ENCODE measurements at regions not wholly inside any gene's neighbourhood (a gene's known extent, or its start where the extent isn't known, plus 50 kb on each side); places are given as distances from the start of the nearest gene placed in this dataset.
A peak's percentile ranks its signal among the peaks of the same experiment; 100 is the strongest.

GRCh38 chr2:83054751-83055150, 1404.3 kb downstream of the SUCLG1 start:
- TF ChIP-seq Cebpa-rat (IDR thresholded peaks at IDR 0.05): no peak
- Histone ChIP-seq H3K9me3 (replicated peaks in 1 of 11) (peaks cover 11 to 22% (median 15%) of the 10 kb centered on the region in 11 experiments), H3K4me2 (0 out of 22 replicates have a peak overlapping the region, but pooled peaks of 1 of the 11 experiments have one; percentile 2), H4K20me1 (no peaks in the 10 kb centered on the region), H3K27ac (peak overlapping the region in 7 of 11 experiments; percentile 11 to 61 (median 27); a peak in 9 of 22 replicates), H3K9ac (no peak overlapping the region), H3K4me1 (peaks cover 0 to 4% (median 0%) of the 10 kb centered on the region in 10 experiments; a peak in 1 of 20 replicates), H3K36me3 (no peaks in the 10 kb centered on the region), H3K27me3 (no peaks in the 10 kb centered on the region), H3K4me3 (no peak overlapping the region)

GRCh38 chr2:83051538-83052170, 1407.4 kb downstream of the SUCLG1 start:
- H3K4me2 ChIP-seq: no peak overlapping the region
- no peak for TF ChIP-seq Cebpa-rat (IDR thresholded peaks at IDR 0.05)
- H3K9ac ChIP-seq: no peak overlapping the region
- peaks cover 0 to 4% (median 0%) of the 10 kb centered on the region in 10 experiments; a peak in 1 of 20 replicates for H3K4me1 ChIP-seq
- peaks cover 0 to 6% (median 0%) of the 10 kb centered on the region in 11 experiments; a peak in 4 of 22 replicates for H3K9me3 ChIP-seq (replicated peaks in 1 of 11)
- no peaks in the 10 kb centered on the region for H3K27me3 ChIP-seq
- no peaks in the 10 kb centered on the region for H3K36me3 ChIP-seq
- no peak overlapping the region for H3K27ac ChIP-seq
- no peaks in the 10 kb centered on the region for H4K20me1 ChIP-seq
- H3K4me3 ChIP-seq: no peak overlapping the region

DNA sequence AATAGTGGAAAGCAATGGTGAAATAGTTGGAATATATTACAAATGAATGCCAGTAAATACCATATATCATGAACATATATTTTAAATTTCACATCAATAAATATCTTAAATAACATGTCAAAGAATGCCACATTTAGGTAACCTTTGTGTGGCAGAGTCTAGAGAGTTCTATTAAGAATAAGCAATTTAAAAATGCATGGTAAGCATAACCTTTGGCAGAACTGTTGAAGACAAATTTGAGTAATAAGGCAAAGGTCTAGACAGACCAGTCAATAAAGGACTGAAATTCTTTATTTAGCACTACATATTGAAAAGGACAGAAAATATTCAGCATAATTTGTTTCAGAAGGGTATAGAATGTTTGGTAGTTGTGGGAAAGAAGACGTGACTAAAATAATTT, 1417.0 kb downstream of the SUCLG1 start:
- Histone ChIP-seq H3K4me1 (no peaks in the 10 kb centered on the region), H3K27ac (no peak overlapping the region), H3K36me3 (no peaks in the 10 kb centered on the region)

GRCh38 chr2:83022631-83023210, 1436.4 kb downstream of the SUCLG1 start:
- H4K20me1 ChIP-seq: no peaks in the 10 kb centered on the region
- no peaks in the 10 kb centered on the region for H3K27me3 ChIP-seq
- H3K9ac ChIP-seq: no peak overlapping the region
- TF ChIP-seq Cebpa-rat (IDR thresholded peaks at IDR 0.05): 0 out of 22 replicates have a peak, but pooled peaks of 1 of the 11 experiments have one; percentile 9
- H3K4me2 ChIP-seq: peak overlapping the region in 5 of 11 experiments; percentile 1 to 41 (median 32); a peak in 7 of 22 replicates
- no peak overlapping the region for H3K4me3 ChIP-seq
- H3K27ac ChIP-seq: no peak overlapping the region
- H3K36me3 ChIP-seq: no peaks in the 10 kb centered on the region
- H3K4me1 ChIP-seq: peaks cover 0 to 6% (median 2%) of the 10 kb centered on the region in 10 experiments; a peak in 5 of 20 replicates
- no peaks in the 10 kb centered on the region for H3K9me3 ChIP-seq (replicated peaks in 1 of 11)

More for the DNA sequence above, 1417.0 kb downstream of the SUCLG1 start:
- Histone ChIP-seq H3K4me3 (no peak overlapping the region), H3K9me3 (replicated peaks in 1 of 11) (no peaks in the 10 kb centered on the region), H3K9ac (no peak overlapping the region), H3K4me2 (no peak overlapping the region), H4K20me1 (no peaks in the 10 kb centered on the region), H3K27me3 (no peaks in the 10 kb centered on the region)
- TF ChIP-seq Cebpa-rat (IDR thresholded peaks at IDR 0.05): no peak

DNA sequence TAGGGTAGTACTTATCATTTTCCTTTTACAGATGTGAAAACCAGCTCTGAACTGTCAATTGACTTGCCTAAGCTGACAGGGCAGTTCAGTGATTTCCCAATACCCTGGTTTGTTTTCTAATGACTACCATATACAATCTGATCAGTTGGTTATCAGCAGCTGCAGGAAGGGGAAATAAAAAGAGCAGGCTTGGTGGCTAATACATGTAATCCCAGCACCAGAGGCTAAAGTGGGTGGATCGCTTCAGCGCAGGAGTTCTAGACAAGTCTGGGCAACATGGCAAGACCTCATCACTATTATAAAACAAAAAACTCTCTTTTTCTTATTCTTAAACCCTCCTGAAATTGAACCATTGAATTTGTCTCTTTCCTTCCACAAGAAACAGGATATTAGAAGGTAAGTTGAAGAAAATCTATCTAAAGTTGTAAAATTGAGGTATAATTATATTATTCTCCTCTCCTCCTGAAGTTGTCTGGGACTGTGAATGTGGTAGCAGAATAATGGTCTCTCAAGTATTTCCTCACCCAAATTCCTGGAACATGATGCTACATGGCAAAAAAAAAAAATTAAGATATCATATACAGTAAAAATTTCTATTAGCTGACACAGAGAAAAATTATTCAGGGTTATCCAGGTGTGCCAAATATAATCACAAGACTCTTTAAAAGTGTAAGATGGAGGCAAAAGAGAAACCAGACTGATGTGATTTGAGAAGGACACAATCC, 1441.6 kb downstream of the SUCLG1 start:
- no peak overlapping the region for H3K4me2 ChIP-seq
- H3K9me3 ChIP-seq (replicated peaks in 1 of 11): no peaks in the 10 kb centered on the region
- no peaks in the 10 kb centered on the region for H4K20me1 ChIP-seq
- peaks cover 0 to 1% (median 0%) of the 10 kb centered on the region in 10 experiments; a peak in 2 of 20 replicates for H3K4me1 ChIP-seq
- no peak for TF ChIP-seq Cebpa-rat (IDR thresholded peaks at IDR 0.05)
- H3K36me3 ChIP-seq: no peaks in the 10 kb centered on the region
- no peak overlapping the region for H3K9ac ChIP-seq
- no peak overlapping the region for H3K27ac ChIP-seq
- no peaks in the 10 kb centered on the region for H3K27me3 ChIP-seq
- H3K4me3 ChIP-seq: no peak overlapping the region

DNA sequence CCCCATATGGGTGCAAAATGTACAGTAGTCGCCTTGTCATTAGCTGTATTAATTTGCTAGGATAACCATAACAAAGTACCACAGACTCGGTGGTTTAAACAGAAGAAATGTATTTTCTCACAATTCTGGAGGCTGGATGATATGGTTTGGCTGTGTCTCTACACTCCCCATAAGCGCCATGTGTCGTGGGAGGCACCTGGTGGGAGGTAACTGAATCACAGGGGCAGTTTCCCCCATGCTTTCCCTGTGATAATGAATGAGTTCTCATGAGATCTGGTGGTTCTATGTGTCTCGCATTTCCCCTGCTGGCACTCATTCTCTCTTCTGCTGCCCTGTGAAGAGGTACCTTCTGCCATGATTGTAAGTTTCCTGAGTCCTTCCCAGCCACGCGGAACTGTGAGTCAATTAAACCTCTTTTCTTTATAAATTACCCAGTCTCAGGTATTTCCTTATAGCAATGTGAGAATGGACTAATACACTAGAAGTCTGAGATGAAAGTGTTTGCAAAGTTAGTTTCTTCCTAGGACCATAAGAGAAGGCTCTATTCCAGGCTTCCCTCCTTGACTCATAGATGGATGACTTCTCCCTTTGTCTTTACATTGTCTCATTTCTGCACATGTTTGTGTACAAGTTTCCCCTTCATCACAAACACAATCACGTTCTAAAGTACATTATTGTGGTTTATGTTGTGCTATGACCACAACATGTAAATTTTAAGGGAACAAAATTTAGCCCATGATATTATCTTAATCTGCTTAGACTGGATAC, 1442.6 kb downstream of the SUCLG1 start:
- TF ChIP-seq Cebpa-rat (IDR thresholded peaks at IDR 0.05): no peak
- no peaks in the 10 kb centered on the region for H4K20me1 ChIP-seq
- H3K4me1 ChIP-seq: no peaks in the 10 kb centered on the region
- no peak overlapping the region for H3K4me3 ChIP-seq
- H3K27me3 ChIP-seq: no peaks in the 10 kb centered on the region
- H3K27ac ChIP-seq: no peak overlapping the region
- H3K4me2 ChIP-seq: no peak overlapping the region
- H3K9ac ChIP-seq: no peak overlapping the region
- H3K9me3 ChIP-seq (replicated peaks in 1 of 11): no peaks in the 10 kb centered on the region
- H3K36me3 ChIP-seq: no peaks in the 10 kb centered on the region

GRCh38 chr2:83015900-83016299, 1443.2 kb downstream of the SUCLG1 start:
- H3K9me3 ChIP-seq (replicated peaks in 1 of 11): no peaks in the 10 kb centered on the region

DNA sequence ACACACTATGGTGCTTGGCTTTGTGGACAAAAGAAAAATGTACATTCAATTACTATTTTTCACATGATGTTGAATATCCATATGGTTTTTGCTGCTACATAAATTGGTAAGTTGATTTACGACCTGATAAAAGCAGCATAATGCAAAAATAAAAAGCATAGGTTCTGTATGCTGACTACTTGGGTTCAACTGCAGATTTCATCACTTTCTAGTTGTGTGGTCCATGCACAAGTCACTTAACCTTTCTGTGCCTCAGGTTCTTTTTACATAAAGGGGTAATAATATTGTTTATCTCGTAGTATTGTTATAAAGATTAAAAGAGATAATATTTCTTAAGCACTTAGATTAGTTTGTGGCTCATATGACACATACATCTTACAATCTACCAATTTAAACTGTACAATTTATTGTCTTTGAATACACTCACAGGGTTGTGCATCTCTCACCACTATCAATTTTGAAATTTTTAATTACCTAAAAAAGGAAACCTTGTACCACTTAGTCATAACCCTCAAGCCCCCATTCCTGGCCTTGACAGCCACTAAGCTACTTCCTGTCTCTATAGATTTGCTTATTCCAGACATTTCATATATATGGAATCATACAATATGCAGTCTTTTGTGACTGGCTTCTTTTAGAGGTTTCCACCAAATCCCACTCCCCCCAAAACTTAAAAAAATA, 1443.9 kb downstream of the SUCLG1 start:
- Histone ChIP-seq H3K27ac (no peak overlapping the region), H3K4me3 (no peak overlapping the region), H3K4me2 (no peak overlapping the region), H3K9me3 (replicated peaks in 1 of 11) (no peaks in the 10 kb centered on the region), H3K9ac (no peak overlapping the region), H3K27me3 (no peaks in the 10 kb centered on the region), H3K4me1 (no peaks in the 10 kb centered on the region), H4K20me1 (no peaks in the 10 kb centered on the region), H3K36me3 (no peaks in the 10 kb centered on the region)
- TF ChIP-seq Cebpa-rat (IDR thresholded peaks at IDR 0.05): no peak

More at GRCh38 chr2:83015900-83016299, 1443.2 kb downstream of the SUCLG1 start:
- no peak overlapping the region for H3K4me3 ChIP-seq
- no peaks in the 10 kb centered on the region for H4K20me1 ChIP-seq
- H3K27ac ChIP-seq: no peak overlapping the region
- no peaks in the 10 kb centered on the region for H3K4me1 ChIP-seq
- TF ChIP-seq Cebpa-rat (IDR thresholded peaks at IDR 0.05): no peak
- no peak overlapping the region for H3K9ac ChIP-seq
- no peak overlapping the region for H3K4me2 ChIP-seq
- no peaks in the 10 kb centered on the region for H3K27me3 ChIP-seq
- no peaks in the 10 kb centered on the region for H3K36me3 ChIP-seq
